ENCODE measurements at regions not wholly inside any gene's neighbourhood (a gene's known extent, or its start where the extent isn't known, plus 50 kb on each side); places are given as distances from the start of the nearest gene placed in this dataset.
"Not testable (repeated sequence)": the region's sequence is repeated elsewhere in the genome, so short reads cannot be mapped to it uniquely, and the experiment has no call there.

- no peak for DNase-seq (ENCODE audit: low read depth)
- TF ChIP-seq, protein P1, sequence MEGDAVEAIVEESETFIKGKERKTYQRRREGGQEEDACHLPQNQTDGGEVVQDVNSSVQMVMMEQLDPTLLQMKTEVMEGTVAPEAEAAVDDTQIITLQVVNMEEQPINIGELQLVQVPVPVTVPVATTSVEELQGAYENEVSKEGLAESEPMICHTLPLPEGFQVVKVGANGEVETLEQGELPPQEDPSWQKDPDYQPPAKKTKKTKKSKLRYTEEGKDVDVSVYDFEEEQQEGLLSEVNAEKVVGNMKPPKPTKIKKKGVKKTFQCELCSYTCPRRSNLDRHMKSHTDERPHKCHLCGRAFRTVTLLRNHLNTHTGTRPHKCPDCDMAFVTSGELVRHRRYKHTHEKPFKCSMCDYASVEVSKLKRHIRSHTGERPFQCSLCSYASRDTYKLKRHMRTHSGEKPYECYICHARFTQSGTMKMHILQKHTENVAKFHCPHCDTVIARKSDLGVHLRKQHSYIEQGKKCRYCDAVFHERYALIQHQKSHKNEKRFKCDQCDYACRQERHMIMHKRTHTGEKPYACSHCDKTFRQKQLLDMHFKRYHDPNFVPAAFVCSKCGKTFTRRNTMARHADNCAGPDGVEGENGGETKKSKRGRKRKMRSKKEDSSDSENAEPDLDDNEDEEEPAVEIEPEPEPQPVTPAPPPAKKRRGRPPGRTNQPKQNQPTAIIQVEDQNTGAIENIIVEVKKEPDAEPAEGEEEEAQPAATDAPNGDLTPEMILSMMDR (conservative IDR thresholded peaks at IDR 0.05; ENCODE audit: control insufficient read depth, insufficient read depth, low read depth, low read length) = no peak
- no peak overlapping the region for H3K4me3 ChIP-seq (ENCODE audit: control insufficient read depth, low read depth, low read length)
These were observed 96.2 kb upstream of the ALG10 start for GRCh38 chr12:33926095-33926494.

GRCh38 chr12:33937669-33938068 is 84.6 kb upstream of the ALG10 start:
- DNase-seq (ENCODE audit: low read depth); H3K4me3 ChIP-seq (ENCODE audit: control insufficient read depth, low read depth, low read length): not testable (repeated sequence)

DNA sequence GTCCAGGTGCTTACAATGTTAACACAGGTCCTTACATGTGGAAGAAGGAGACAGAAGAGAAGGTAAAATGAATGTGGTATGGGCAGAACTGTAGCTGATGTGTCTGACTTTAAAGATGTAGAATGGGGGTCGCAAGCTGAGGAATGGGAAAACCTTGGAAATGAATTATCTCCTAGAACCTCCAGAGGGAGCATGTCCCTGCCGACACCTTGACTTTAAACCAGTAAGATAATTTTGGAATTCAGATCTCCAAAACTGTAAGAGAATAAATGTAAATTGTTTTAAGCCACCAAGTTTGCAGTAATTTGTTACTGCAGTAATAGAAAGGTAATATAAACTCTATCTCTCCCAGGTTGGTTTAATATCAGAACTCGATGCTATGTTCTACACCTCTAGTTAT is 80.1 kb upstream of the ALG10 start:
- DNase-seq (ENCODE audit: low read depth) = no peak
- TF ChIP-seq, protein P1 (conservative IDR thresholded peaks at IDR 0.05; ENCODE audit: control insufficient read depth, insufficient read depth, low read depth, low read length) = no peak
- no peak overlapping the region for H3K4me3 ChIP-seq (ENCODE audit: control insufficient read depth, low read depth, low read length)

- TF ChIP-seq, protein P1 (conservative IDR thresholded peaks at IDR 0.05; ENCODE audit: control insufficient read depth, insufficient read depth, low read depth, low read length) = no peak
- no peak for DNase-seq (ENCODE audit: low read depth)
- no peak overlapping the region for H3K4me3 ChIP-seq (ENCODE audit: control insufficient read depth, low read depth, low read length)
These were observed 77.4 kb upstream of the ALG10 start for GRCh38 chr12:33944703-33945437.

GRCh38 chr12:33945438-33945784 is 76.9 kb upstream of the ALG10 start:
- H3K4me3 ChIP-seq (ENCODE audit: control insufficient read depth, low read depth, low read length) = no peak overlapping the region
- TF ChIP-seq, protein P1 (conservative IDR thresholded peaks at IDR 0.05; ENCODE audit: control insufficient read depth, insufficient read depth, low read depth, low read length) = no peak
- DNase-seq (ENCODE audit: low read depth) = no peak

DNA sequence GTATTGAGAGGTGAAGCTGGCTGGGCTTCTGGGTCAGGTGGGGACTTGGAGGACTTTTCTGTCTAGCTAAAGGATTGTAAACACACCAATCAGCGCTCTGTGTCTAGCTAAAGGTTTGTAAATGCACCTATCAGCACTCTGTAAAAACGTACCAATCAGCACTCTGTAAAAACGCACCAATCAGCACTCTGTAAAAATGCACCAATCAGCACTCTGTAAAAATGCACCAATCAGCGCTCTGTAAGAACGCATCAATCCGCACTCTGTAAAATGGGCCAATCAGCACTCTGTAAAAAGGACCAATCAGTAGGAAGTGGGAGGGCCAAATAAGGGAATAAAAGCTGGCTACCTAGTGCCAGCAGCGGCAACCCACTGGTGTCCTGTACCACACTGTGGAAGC is 56.1 kb upstream of the ALG10 start:
- H3K4me3 ChIP-seq (ENCODE audit: control insufficient read depth, low read depth, low read length); DNase-seq (ENCODE audit: low read depth): not testable (repeated sequence)

DNA sequence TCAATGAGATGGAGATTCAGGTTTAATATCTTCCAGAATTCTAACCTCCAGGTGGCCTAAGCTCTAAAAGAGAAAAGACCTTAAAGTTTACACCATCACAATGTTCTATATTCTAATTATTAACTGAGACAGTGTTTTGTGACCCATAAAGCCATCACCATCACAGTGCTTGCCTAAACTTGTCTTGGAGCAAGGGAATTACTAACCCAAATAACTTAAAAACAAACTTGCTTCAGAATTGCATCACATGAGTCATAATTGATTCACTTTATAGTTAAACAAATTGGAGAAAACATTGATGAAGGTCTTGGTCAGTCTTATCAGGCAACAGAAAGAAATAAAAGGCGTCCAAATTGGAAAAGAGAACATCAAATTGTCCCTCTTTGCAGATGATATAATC is 54.5 kb upstream of the ALG10 start:
- no peak overlapping the region for H3K4me3 ChIP-seq (ENCODE audit: control insufficient read depth, low read depth, low read length)
- TF ChIP-seq, protein P1 (conservative IDR thresholded peaks at IDR 0.05; ENCODE audit: control insufficient read depth, insufficient read depth, low read depth, low read length) = no peak
- no peak for DNase-seq (ENCODE audit: low read depth)

All from fibroblast of mammary gland (primary cell).